Body of pancreas (tissue), 4 donors: ENCODE measurements at regions not wholly inside any gene's neighbourhood (a gene's known extent, or its start where the extent isn't known, plus 50 kb on each side); places are given as distances from the start of the nearest gene placed in this dataset.

Experiments used
- CTCF ChIP-seq, 7 experiments: fragments of 450-650 bp in 4 of 7; fragments of 200-600 bp in 3 of 7; sonication (generic) in 3 of 7; IDR thresholded peaks; one replicate each; pipeline ENCODE4 v1.5.1; 2016 to 2019; ENCODE audit warnings: antibody characterized with exemption in 7 of 7
- POLR2A ChIP-seq, 3 donors: fragments of 450-650 bp; IDR thresholded peaks; one replicate each; pipeline ENCODE4 v1.6.1; 2016; ENCODE audit warnings: antibody characterized with exemption in 3 of 3, mild to moderate bottlenecking in 2 of 3

GRCh38 chr18:2451556-2451955 lies 119.7 kb downstream of the METTL4 start:
- TF ChIP-seq CTCF (IDR thresholded peaks at IDR 0.05) (no peak), POLR2A (IDR thresholded peaks at IDR 0.05) (no peak)
